Peyer's patch (tissue), 4 donors: ENCODE measurements at regions not wholly inside any gene's neighbourhood (a gene's known extent, or its start where the extent isn't known, plus 50 kb on each side); places are given as distances from the start of the nearest gene placed in this dataset.

Experiments
- POLR2A ChIP-seq, 2 donors: fragments of 450-650 bp; IDR thresholded peaks; one replicate each; pipeline ENCODE4 v1.5.1; 2017; ENCODE audit warnings: antibody characterized with exemption in 2 of 2, mild to moderate bottlenecking in 2 of 2, moderate library complexity in 2 of 2
- TF ChIP-seq, protein P1 (sequence below), 6 experiments: fragments of 450-650 bp in 4 of 6; fragments of 200-600 bp in 2 of 6; sonication (generic) in 1 of 6; IDR thresholded peaks; one replicate each; pipeline ENCODE4 v1.5.1; 2017 to 2019; ENCODE audit warnings: antibody characterized with exemption in 6 of 6, mild to moderate bottlenecking in 3 of 6, moderate library complexity in 1 of 6

DNA sequence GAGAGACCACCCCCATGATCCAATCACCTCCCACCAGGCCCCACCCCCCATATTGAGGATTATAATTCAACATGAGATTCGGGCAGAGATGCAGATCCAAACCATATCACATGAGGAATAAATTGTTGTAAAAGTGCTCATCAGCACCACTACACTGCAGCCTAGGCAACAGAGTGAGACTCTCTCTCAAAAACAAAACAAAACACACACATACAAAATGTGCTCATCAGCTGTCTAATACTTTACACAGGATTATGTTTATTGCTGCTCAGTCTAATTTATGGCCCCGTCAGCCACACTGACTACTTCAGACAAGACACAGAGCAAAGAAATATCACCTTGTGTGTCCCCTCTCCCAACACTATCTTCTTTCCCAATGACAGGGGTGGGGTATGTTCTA, 72.9 kb upstream of the PPM1J start:
- no peak for TF ChIP-seq POLR2A (IDR thresholded peaks at IDR 0.05)
- TF ChIP-seq, protein P1, sequence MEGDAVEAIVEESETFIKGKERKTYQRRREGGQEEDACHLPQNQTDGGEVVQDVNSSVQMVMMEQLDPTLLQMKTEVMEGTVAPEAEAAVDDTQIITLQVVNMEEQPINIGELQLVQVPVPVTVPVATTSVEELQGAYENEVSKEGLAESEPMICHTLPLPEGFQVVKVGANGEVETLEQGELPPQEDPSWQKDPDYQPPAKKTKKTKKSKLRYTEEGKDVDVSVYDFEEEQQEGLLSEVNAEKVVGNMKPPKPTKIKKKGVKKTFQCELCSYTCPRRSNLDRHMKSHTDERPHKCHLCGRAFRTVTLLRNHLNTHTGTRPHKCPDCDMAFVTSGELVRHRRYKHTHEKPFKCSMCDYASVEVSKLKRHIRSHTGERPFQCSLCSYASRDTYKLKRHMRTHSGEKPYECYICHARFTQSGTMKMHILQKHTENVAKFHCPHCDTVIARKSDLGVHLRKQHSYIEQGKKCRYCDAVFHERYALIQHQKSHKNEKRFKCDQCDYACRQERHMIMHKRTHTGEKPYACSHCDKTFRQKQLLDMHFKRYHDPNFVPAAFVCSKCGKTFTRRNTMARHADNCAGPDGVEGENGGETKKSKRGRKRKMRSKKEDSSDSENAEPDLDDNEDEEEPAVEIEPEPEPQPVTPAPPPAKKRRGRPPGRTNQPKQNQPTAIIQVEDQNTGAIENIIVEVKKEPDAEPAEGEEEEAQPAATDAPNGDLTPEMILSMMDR (IDR thresholded peaks at IDR 0.05): no peak
